CD4-positive, alpha-beta T cell (primary cell): ENCODE measurements at regions not wholly inside any gene's neighbourhood (a gene's known extent, or its start where the extent isn't known, plus 50 kb on each side); places are given as distances from the start of the nearest gene placed in this dataset.

Experiments
- ATAC-seq: fragments of 200-7000 bp; cut with Tn5 transposase; one replicate; pipeline ENCODE4 v1.10.0; 2022; ENCODE audit warnings: mild to moderate bottlenecking; ENCODE audit not compliant: poor library complexity
- CTCF ChIA-PET: fragments of 350-600 bp; sonication (Branson Sonifier 250); formaldehyde crosslinking; loops from one replicate; lab custom pipeline; 2021; ENCODE audit warnings: antibody characterized with exemption, inconsistent platforms; lab: Charles Lee
- POLR2A ChIA-PET: fragments of 350-600 bp; sonication (Branson Sonifier 250); formaldehyde crosslinking; loops from one replicate; lab custom pipeline; 2021; ENCODE audit warnings: antibody characterized with exemption, inconsistent platforms; lab: Charles Lee
- DNase-seq, 14 experiments: peaks; one replicate each; pipeline ENCODE4 v3.0.0-alpha.2; 2013 to 2020; ENCODE audit warnings: mixed read lengths in 2 of 14
- H3K27ac ChIP-seq, 2 donors: one replicate each; pipeline versions ENCODE4 v1.5.1 to v1.7.0; 2013; ENCODE audit warnings: low read length in 2 of 2, low read depth in 1 of 2, mild to moderate bottlenecking in 1 of 2
- H3K27me3 ChIP-seq, 2 experiments: 1 replicate in 1 of 2; 2 replicates in 1 of 2; pipeline versions ENCODE4 v1.6.1 to v1.7.0; 2013; ENCODE audit warnings: low read length in 2 of 2, control low read depth in 1 of 2, mild to moderate bottlenecking in 1 of 2, moderate library complexity in 1 of 2; ENCODE audit not compliant: insufficient read depth in 2 of 2, control insufficient read depth in 1 of 2
- H3K36me3 ChIP-seq: one replicate; pipeline ENCODE4 v1.6.1; 2013; ENCODE audit warnings: low read length, control low read depth; ENCODE audit not compliant: insufficient read depth
- H3K4me1 ChIP-seq: one replicate; pipeline ENCODE4 v1.6.1; 2013; ENCODE audit warnings: low read length, control low read depth; ENCODE audit not compliant: insufficient read depth
- H3K4me3 ChIP-seq: one replicate; pipeline ENCODE4 v1.5.1; 2013; ENCODE audit warnings: mild to moderate bottlenecking, low read length, moderate library complexity
- H3K9me3 ChIP-seq, 2 experiments: 1 replicate in 1 of 2; 2 replicates in 1 of 2; pipeline versions ENCODE4 v1.6.1 to v1.7.0; 2013; ENCODE audit warnings: low read length in 2 of 2, mild to moderate bottlenecking in 2 of 2, control low read depth in 1 of 2, moderate library complexity in 1 of 2; ENCODE audit not compliant: control insufficient read depth in 1 of 2, insufficient read depth in 1 of 2
- H3K27ac Mint-ChIP-seq: one replicate; pipeline ENCODE4 v1.8.0; 2020; ENCODE audit warnings: mixed read lengths
- H3K27me3 Mint-ChIP-seq: one replicate; pipeline ENCODE4 v1.8.0; 2021; ENCODE audit warnings: mixed read lengths
- H3K36me3 Mint-ChIP-seq: one replicate; pipeline ENCODE4 v1.8.0; 2021; ENCODE audit warnings: low read depth, mixed read lengths
- H3K4me1 Mint-ChIP-seq: one replicate; pipeline ENCODE4 v1.8.0; 2021; ENCODE audit warnings: low read depth, mixed read lengths
- H3K4me3 Mint-ChIP-seq: one replicate; pipeline ENCODE4 v1.8.0; 2020; ENCODE audit warnings: mild to moderate bottlenecking, mixed read lengths
- H3K9me3 Mint-ChIP-seq: one replicate; pipeline ENCODE4 v1.8.0; 2020; ENCODE audit warnings: mixed read lengths
- intact Hi-C, 2 experiments: fragments of 100-400 bp; cut with DNase I in 1 of 2; cut with micrococcal nuclease in 1 of 2; formaldehyde crosslinking; loops; one replicate each; pipeline versions ENCODE4 v1.15.1 to v1.9.0; 2023 to 2025; cut with DNase I, micrococcal nuclease
- TF ChIP-seq, protein P1 (sequence below): fragments of 200-600 bp; IDR thresholded peaks from one replicate; pipeline ENCODE4 v1.8.0; 2022; ENCODE audit warnings: antibody characterized with exemption, mild to moderate bottlenecking

GRCh38 chr5:71844862-71845261, 125.8 kb downstream of the CARTPT start:
- Histone ChIP-seq H3K27me3 (peaks cover 0 to 3% of the 10 kb centered on the region in 2 experiments), H3K4me3 (no peak overlapping the region), H3K9me3 (peaks cover 0 to 2% of the 10 kb centered on the region in 2 experiments), H3K27ac (no peak overlapping the region), H3K4me1 (no peaks in the 10 kb centered on the region), H3K36me3 (no peaks in the 10 kb centered on the region)
- TF ChIP-seq, protein P1, sequence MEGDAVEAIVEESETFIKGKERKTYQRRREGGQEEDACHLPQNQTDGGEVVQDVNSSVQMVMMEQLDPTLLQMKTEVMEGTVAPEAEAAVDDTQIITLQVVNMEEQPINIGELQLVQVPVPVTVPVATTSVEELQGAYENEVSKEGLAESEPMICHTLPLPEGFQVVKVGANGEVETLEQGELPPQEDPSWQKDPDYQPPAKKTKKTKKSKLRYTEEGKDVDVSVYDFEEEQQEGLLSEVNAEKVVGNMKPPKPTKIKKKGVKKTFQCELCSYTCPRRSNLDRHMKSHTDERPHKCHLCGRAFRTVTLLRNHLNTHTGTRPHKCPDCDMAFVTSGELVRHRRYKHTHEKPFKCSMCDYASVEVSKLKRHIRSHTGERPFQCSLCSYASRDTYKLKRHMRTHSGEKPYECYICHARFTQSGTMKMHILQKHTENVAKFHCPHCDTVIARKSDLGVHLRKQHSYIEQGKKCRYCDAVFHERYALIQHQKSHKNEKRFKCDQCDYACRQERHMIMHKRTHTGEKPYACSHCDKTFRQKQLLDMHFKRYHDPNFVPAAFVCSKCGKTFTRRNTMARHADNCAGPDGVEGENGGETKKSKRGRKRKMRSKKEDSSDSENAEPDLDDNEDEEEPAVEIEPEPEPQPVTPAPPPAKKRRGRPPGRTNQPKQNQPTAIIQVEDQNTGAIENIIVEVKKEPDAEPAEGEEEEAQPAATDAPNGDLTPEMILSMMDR, result no peak
- Mint-ChIP-seq H3K4me3 (no peak overlapping the region), H3K27me3 (peaks cover 11% of the 10 kb centered on the region), H3K27ac (no peak overlapping the region), H3K36me3 (peaks cover 4% of the 10 kb centered on the region), H3K4me1 (no peaks in the 10 kb centered on the region), H3K9me3 (peaks cover 5% of the 10 kb centered on the region)
- intact Hi-C loops, result no loop called here
- ChIA-PET POLR2A (no interaction called here), CTCF (no interaction called here)
- no peak for DNase-seq
- ATAC-seq, result no peak

GRCh38 chr5:71859515-71859914, 140.4 kb downstream of the CARTPT start:
- ATAC-seq (no peak), DNase-seq (no peak)
- Histone ChIP-seq H3K36me3 (no peaks in the 10 kb centered on the region), H3K9me3 (peaks cover 4 to 5% of the 10 kb centered on the region in 2 experiments), H3K4me1 (no peaks in the 10 kb centered on the region), H3K27ac (no peak overlapping the region), H3K27me3 (peaks cover 7% of the 10 kb centered on the region in 2 experiments), H3K4me3 (no peak overlapping the region)
- no peak overlapping the region for H3K27ac Mint-ChIP-seq
- peaks cover 15% of the 10 kb centered on the region for H3K9me3 Mint-ChIP-seq
- TF ChIP-seq, protein P1, result no peak
- H3K27me3 Mint-ChIP-seq, result peaks cover 20% of the 10 kb centered on the region
- peaks cover 5% of the 10 kb centered on the region for H3K36me3 Mint-ChIP-seq
- CTCF ChIA-PET, result no interaction called here
- intact Hi-C loops, result no loop called here
- POLR2A ChIA-PET, result no interaction called here
- no peaks in the 10 kb centered on the region for H3K4me1 Mint-ChIP-seq
- H3K4me3 Mint-ChIP-seq, result no peak overlapping the region

DNA sequence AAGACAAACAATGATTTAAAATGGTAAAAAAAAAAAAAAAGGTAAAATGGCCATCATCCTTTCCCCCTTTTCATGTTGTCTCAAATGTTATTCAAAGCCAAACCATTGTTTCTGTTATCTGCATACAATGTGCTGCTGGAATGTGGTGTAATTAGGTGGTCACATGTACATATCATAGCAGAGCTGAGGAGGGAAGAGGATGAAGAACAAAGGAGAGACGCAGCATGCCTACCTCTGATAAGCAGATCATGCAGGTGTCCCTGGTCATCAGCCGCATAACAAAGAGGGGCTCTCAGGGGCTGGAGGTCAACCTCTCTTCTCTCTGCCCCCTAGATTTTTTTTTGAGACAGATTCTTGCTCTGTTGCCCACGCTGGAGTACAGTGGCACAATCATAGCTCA, 141.0 kb downstream of the CARTPT start:
- POLR2A ChIA-PET, result interaction anchor here (0.6 kb wide), 1 partner anchor 1094 kb away, joined by 3 read pairs; no protein-coding TSS in a partner anchor
- no peak overlapping the region for H3K4me3 Mint-ChIP-seq
- no peak for DNase-seq
- Histone ChIP-seq H3K4me3 (no peak overlapping the region), H3K4me1 (no peaks in the 10 kb centered on the region), H3K36me3 (no peaks in the 10 kb centered on the region), H3K9me3 (peaks cover 0 to 4% of the 10 kb centered on the region in 2 experiments), H3K27ac (no peak overlapping the region), H3K27me3 (peaks cover 7% of the 10 kb centered on the region in 2 experiments)
- peaks cover 13% of the 10 kb centered on the region for H3K9me3 Mint-ChIP-seq
- intact Hi-C loops, result no loop called here
- ATAC-seq, result no peak
- CTCF ChIA-PET, result no interaction called here
- no peak overlapping the region for H3K27ac Mint-ChIP-seq
- no peaks in the 10 kb centered on the region for H3K4me1 Mint-ChIP-seq
- peaks cover 24% of the 10 kb centered on the region for H3K27me3 Mint-ChIP-seq
- TF ChIP-seq, protein P1, result no peak
- H3K36me3 Mint-ChIP-seq, result peaks cover 5% of the 10 kb centered on the region
